ENCODE measurements at regions not wholly inside any gene's neighbourhood (a gene's known extent, or its start where the extent isn't known, plus 50 kb on each side); places are given as distances from the start of the nearest gene placed in this dataset.
A peak's percentile ranks its signal among the peaks of the same experiment; 100 is the strongest.

DNA sequence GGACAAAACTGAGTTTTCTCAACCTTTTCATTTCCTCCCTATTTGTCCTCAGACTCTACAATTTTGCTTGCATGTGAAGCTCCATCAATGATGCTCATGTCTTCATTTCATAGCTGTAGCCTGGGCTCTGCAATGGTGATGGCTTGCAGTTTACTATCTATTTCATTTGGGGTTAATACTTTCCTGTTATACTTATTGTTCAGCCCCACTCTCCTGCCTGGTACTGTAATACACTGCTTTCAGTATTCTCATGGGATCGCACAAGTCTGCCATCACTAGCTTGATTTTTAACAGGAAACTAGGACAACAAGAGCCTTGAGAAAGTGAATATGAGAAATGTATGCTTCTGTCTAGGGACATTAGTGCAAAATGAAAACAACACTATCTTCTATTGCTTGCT is 84.2 kb upstream of the SEMA6A start:
- peak; percentile 22 for DNase-seq

GRCh38 chr5:116658141-116658540 is 83.5 kb upstream of the SEMA6A start:
- peak; percentile 7 for DNase-seq

- DNase-seq, result no peak
These were observed 80.8 kb upstream of the SEMA6A start for GRCh38 chr5:116655431-116655830.

DNA sequence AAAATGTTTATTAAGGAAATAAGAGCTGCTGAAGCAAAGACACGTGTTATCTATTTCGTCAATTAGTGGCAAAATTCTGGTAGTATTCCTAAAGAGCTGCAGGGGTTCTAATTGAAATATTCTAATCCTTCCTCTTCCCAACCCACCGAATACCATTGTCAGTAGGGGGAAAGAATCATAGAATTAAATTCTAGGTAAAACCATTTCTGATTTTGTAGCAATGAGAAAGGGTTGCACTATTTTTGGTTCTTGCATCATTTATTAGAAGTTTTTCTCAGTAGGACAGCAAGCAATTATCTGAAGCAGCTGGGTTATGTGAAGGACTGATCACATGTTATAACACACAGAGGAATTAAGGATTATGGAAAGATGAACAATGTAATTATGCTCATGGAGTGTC is 80.3 kb upstream of the SEMA6A start:
- no peak for DNase-seq

GRCh38 chr5:116652903-116653302 is 78.3 kb upstream of the SEMA6A start:
- peak; percentile 48 for DNase-seq

DNA sequence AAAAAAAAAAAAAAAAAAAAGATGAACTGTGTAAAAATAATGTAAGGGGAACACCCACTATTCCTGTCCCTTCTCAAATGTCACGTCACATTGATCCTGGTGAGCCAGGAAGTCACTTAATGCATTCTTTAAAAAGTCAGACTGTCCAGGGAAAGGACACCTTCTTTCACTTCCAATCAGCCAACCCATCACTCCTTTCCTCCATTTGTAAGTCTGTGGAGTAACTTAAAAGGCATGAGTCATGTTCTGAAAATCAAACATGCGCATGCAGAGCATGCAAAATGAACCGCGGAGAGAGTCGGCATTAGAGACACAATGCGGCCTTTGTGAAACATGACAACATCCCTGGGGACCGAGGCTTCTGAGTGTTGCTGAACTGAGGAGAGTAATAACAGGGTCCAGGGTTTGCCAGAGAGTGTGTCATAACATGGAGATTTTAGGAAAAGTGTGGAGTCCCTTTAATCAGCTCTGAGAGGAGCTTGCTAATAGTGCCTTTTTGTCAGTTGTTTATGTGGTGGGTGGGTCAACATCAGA is 77.6 kb upstream of the SEMA6A start:
- peak; percentile 94 for DNase-seq

DNA sequence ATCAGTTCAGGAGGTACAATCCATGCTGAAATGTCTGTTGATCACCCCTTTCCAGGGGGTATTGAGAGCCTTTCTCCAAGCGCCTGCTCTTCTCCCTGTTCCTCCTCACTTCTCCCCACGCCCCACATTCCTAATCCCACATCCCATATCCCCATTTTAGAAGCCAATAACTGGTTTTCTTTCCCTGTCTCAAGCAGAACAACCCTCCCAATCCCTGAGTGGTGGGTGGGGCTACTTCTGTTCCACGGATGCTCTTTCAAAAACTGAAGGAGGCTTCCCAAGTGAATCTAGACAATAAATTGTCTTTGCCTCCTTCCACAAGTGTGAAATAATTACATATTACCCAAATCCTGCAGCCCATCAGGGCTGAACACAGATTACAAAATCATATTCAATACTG is 77.0 kb upstream of the SEMA6A start:
- DNase-seq, result no peak

DNA sequence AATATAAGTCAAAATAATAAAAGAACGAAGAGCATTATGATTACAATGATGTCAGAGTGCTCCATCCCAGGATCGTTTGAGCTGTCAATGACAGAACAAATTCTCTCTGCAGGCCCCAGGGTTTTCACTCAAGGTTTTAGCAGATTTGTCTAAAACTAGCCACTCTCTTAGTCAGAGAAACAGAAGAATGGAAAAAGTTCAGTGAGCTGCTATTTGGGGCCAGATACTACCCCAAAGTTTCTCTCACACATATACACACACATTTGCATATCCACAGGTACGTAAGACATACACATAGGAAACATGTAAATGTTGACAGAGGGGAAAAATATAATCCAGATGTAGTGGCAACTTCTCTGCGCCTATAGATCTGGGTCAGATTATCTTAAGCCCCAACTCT is 76.3 kb upstream of the SEMA6A start:
- no peak for DNase-seq

- DNase-seq, result no peak
These were observed 75.9 kb upstream of the SEMA6A start for GRCh38 chr5:116650544-116650943.

GRCh38 chr5:116646611-116647289 is 72.1 kb upstream of the SEMA6A start:
- DNase-seq, result no peak

DNA sequence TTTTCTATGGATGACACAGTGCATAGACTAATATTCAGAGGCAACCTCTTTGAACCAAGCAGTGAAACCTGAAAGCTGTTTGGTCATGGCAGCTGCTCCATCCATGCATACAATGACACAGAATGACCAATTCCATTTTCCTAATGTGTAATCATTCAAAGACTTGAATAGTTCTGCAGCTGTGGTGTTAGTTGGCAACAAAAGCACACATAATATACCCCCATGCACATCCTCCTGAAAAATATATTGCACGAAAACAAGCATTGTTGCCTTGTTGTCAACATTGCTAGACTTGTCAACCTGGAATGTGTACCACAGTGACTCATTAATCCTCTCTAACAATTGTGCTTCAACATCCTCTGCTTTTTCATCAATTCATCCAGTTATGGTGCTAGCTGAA is 71.0 kb upstream of the SEMA6A start:
- DNase-seq, result no peak

DNA sequence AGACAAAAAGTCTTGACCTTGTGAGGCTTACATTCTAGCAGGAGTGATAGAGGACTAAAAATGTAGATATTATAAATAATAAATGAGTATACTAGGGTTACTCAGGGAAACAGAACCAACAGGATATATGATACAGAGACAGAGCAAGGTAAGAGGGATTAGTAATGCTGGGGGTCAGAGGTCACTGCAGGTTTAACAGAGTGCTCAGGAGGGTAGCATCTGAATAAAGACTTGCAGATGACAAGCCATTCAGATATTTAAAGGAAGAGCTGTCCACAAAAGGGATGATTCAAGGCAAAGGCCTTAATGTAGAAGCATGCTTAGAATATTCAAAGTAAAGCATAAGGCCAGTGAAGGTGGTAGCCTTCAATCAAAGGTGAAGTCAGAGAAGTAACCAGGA is 65.6 kb upstream of the SEMA6A start:
- DNase-seq, result no peak

DNA sequence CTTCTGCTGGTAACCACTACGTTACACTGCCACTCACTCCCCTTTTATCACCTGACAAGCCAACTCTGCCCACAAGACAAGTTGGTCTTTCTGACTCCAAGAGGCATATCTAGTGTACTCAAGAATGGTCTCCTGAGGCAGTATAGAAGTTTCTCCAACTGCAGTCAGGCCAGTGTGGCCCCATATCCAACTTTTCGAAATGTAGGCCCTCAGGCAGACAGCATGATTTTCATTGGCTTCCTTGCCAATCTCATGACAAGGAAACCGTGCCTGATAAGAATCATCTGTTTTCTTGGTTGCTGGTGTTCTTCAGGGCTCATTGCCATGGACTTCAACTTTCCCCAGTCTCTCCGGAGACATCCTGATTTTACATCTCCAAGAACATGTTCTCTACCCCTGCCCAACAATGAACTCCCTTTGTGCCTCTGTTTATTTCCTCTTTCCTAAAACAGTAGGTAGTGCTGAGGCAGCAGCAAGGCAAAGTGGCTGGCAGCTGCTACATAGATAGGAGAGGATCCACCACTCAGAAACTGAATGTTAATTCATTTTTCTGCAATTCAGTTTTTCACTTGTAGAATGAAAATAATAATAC is 62.6 kb upstream of the SEMA6A start:
- DNase-seq, result no peak

- DNase-seq, result no peak
These were observed 58.3 kb upstream of the SEMA6A start for GRCh38 chr5:116632890-116633289.

- DNase-seq, result no peak
These were observed 56.5 kb upstream of the SEMA6A start for GRCh38 chr5:116631147-116631546.

- DNase-seq, result no peak
These were observed 54.5 kb upstream of the SEMA6A start for GRCh38 chr5:116629168-116629567.

- no peak for DNase-seq
These were observed 52.5 kb upstream of the SEMA6A start for GRCh38 chr5:116626945-116627679.

DNA sequence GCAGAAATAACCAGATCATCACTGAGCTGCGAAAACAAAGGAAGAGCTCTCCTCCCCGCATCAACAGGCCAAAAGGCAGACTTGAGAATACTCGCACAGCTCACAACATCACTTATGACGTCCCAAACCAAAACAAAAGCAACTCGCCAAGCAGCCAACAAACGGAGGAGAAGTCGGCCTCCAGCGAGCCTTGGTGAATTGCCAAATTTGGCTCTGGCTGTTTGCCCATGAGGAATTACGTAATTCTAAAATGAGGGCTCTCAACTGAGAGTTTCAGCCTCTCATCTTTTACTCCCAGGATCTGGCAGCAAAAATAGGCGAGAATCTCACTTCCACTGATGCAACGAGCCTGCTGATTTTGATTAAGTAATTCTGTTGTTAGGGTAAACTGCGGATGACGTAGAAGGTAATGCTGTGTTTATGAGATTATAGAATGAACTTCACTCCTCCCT is 51.7 kb upstream of the SEMA6A start:
- DNase-seq, result peak; percentile 93

Measured in eye (tissue), 1 donor.